GM19455 (cell line): ENCODE measurements at regions not wholly inside any gene's neighbourhood (a gene's known extent, or its start where the extent isn't known, plus 50 kb on each side); places are given as distances from the start of the nearest gene placed in this dataset.

ENCODE experiments used
- ATAC-seq: cut with Tn5 transposase; IDR thresholded peaks from one replicate; pipeline ENCODE4 v1.9.1; 2021; ENCODE audit not compliant: unreplicated experiment

DNA sequence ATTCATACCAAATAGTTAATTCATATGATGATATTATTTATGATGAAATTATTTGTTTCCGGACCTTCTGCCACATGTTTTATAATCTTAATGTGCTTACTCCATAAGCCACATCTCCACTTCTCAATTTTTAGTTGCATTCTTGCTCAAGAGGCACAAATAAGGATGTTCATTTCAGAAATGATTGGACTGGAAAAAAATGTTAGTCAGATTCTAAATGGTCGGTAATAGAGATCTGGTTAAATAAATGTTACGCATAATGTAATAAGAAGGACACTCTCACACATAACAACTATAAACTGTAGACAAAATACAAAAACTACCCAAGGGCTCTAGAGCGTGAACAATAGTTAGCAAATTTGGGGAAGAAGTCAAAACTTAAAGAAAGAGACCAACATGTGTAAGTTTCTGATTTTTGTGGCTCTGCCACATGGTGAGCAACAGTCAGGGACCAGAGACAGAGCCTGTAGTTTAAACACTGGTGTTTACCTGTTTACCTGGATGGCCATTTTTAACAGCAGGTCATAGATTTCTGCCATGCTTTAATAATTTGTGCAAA is 554.3 kb upstream of the CLINT1 start:
- no peak for ATAC-seq

DNA sequence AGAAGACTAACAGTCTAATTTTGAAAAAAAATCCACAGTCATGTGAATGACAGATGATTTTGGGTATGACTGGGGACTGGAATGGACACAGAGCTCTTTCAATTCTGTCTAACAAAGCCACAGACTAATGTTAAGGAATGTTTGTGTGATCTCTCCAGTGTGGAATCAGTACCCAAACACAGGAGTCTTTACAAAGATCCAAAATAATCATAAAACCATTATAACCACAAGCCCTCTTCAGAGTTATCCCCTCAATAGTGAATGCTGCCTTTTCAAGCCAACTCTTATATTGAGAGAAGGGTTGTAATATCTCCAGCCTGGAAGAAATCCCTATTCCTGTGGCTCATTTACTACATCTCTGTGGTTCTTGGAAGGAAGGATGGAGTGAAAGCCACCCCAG is 552.0 kb upstream of the CLINT1 start:
- no peak for ATAC-seq

DNA sequence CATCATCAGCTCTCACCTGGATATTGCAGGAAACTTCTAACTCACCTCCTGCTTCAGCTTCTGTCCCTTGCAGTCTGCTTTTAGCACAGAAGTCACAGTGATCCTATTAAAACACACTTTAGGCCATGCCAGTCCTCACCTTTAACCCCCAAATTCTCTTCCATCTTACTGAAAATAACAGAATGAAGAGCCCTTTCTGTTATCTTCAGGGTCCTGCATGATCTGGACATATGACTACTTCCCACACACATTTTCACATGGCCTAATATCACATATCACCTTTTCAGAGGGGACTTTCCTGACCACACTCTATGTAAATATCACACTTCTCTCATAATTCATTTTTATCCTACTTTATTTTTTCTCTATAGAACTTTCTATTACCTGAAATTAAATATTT is 550.6 kb upstream of the CLINT1 start:
- ATAC-seq: peak; percentile 73

DNA sequence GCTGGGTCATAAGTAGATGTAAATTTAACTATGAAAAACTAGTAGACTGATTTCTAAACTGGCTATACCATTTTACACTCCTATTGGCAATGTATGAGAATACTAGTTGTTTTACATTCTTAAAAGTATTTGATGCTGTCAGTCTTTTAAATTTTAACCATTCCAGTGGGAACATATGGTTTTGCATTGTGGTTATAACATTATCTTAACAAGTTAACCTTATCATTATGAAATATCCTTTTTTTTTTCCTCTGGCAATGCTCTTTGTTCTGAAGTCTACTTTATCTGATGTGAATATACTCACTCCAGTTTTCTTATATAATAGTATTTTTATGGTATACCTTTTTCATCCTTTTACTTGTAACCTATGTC is 548.9 kb upstream of the CLINT1 start:
- no peak for ATAC-seq

DNA sequence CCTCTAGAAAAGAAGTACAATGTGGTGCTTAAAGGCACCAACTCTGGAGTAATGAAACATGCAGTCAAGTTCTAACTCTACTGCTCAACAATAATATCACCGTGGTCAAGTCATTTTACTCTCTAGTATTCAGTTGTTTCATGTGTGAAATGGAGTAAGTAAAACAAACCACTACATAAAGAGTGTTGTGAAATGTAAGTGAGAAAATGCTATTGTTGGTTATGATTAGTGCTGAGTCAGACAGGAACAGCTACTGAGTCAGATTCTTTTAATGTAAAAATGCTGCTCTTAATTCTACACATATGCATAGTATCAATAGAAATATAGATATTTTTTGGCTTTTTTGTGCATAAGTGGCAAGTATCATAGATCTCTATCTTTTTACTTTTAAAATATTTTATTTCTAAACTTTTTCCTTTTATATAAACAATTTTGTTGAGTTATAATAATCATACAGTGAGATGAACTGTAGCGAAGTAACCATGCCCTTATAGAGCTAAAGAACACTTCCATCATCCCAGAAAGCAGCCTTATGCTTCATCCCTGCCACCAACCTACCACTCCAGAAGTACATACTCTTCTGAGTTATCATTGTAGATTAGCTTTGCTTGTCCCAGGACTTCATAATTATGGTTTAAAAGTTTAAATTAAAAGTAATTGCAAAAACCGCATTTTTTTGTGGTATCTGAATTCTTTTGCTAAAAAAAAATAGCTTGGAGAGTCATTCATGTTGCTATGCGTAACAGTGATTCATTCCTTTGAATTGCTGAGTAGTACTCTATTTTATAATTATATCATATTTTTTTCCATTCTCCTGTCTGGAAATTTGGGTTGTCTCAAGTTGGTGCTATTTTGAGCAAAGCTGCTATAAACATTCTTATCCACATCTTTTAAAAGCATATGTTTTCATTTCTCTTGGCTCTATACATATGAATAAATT is 548.2 kb upstream of the CLINT1 start:
- no peak for ATAC-seq

DNA sequence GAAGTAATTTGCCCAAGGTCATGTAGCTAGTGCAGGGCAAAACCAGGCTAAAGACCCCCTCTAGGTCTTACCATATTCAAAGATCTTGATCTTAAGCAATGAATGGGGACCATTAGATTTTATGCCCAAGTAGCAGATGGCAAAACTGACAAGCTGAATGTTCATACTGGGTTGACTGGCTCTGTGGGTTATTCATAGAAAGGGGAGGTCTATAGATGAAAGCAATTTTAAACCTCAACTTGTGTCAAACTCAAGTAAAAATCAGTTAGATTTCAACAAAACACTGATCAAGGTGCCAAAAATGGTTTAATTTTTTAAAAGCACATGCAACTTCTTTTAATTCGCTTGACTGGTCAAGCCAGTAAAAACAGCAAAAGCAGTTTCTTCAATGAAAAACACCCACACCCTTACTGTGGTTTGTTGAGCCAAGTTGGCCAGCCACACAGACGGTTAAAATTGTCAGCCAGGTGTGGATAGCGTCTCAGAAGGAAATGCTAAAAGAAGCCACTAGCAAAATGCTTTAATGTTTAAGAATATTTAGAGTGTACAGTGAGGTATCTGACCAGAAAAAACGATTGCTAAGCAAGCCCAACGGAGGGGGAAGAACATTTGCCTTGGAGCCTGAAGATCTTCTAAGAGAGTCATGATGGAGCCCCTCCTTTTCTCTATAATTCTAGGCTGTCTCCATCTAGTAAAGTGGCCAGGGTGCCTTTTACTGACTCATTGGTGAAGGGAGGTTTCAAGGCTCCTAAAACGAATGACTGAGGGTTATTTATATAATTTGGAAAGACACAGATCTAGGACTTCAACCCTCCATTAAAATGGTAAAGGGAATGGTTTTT is 539.6 kb upstream of the CLINT1 start:
- peak; percentile 79 for ATAC-seq

DNA sequence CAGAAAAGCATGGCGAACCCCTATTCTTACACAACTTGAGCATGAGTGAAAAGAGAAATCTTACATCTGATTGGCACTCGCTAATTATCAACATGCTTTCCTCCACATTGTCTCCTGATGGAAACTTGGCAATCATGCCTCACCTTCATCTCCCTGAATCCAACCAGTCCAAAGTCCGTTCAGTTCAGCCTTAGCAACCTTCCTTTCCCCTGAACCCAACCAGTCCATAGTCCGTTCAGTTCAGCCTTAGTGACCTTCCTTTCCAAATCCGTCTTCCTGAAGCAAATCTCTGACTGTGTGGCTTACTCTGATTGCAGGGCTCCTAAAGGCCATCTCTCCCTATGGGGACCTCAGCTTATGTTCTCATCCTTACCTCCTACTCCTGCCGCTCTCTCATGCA is 538.3 kb upstream of the CLINT1 start:
- no peak for ATAC-seq

DNA sequence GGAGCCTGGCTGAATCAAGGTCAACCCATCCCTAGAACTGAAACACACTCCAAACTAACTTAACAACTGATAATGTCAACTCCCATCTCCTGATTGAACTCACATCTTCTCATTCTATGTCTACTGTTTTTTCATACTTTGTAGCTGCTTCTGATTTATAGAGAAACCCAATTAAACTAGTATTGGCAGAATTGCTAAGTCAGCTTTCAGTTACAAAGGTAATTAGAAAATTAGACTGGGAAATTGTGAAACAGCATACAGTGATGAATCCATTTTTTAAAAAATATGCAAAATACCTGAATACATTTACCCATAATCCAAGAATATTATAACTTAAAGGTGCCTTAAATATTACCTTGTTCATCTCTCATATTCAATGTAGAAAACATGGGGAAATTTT is 535.2 kb upstream of the CLINT1 start:
- no peak for ATAC-seq

DNA sequence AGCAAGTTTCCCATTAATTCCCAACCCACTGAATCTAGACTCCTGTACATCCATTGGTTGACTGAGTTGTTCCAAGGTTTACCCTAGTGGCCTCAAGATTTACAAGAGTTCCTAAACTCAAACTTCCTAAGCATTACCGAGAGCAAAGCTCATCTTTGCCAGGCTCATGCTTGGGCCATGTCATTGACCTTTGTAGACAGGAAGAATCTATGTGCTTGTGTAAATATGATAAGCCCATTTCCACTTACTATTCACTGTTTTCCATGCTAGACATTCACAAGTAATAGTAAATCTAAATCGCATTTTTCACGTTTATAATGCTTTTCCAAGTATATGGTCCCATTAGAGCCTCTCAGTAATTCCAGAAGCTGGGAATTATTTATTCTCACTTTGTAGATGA is 534.5 kb upstream of the CLINT1 start:
- ATAC-seq: no peak

DNA sequence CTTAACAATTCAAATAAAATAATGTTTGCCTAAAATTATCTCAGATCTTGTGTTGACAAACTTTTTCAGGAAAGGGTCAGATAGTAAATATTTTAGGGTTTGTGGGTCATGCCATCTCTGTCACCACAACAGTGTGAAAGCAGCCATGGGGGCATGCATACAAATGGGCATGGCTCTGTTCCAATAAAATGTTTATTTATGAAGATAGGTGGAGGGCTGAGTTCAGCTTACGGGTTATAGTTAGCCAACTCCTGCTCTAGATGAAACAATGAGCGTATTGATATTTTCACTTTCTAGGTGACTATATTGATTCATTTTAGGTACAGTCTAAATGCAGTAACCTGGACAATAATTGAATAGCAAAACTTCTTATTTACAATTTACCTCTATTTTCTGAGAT is 533.8 kb upstream of the CLINT1 start:
- no peak for ATAC-seq

DNA sequence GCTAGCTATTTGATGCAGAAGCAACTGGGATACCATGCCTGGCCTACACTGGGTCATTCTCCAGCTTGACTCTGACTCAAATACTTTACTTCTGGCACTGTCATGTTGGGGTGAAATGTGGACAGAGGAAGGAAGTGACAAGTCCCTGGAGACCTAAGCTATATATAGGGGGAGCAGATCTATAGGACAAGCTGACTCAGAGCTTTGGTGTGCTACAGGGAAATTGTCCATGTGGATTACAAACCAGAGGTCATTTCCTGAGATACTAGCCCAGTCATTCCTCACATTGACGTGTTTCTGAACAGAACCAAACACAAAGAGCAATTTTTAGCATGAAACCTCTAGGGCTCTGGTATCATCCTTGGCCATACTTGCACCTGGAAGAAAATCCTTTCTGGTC is 531.6 kb upstream of the CLINT1 start:
- no peak for ATAC-seq

DNA sequence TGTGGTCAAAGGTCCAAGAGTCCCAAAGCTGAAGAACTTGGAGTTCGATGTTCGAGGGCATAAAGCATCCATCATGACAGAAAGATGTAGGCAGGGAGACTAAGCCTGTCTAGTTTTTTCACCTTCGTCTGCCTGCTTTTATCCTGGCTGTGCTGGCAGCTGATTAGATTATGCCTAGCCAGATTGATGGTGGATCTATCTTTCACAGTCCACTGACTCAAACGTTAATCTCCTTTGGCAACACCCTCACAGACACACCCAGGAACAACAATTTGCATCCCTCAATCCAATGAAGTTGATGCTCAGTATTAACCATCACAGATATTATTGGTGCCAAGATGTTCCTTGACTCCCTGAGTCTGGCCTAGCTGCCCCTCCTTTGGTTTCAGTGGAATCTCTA is 530.8 kb upstream of the CLINT1 start:
- ATAC-seq: no peak

DNA sequence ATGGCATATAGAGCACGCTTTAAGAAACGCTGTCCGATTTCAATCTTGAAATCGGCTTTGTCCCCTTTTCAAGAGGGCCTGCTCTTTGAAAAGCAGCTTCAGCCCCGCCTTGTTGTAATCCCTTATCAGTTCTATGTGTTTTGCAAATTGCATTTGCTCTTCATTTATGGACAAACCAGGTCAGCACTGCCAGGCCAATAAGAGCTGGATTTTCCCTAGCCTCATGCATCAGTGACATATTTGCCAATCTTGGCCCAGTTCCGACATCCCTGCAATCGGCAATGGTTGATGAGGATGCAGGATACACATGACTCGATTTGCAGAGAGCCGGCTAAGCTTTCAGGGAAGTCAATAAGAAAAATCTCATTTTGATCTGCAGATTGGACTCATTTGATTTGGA is 529.1 kb upstream of the CLINT1 start:
- ATAC-seq: no peak

DNA sequence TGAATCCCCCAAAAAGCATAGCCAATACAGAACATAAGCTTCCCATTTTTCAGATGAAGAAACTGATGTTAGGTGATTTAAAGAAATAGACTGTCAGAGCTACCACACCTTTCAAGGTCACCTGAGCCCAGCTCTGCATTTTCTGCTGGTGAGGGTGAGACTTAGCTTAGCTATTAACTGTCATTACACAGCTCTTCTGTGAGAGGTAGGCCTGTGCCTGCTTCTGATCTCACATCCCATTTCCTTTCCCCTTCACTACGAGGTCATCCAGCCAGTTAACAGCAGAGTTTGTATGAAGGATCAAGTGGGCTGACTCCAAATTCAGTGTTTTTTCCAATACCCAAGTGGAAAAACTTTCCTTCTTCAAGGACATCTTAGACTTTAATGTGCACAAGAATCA is 528.6 kb upstream of the CLINT1 start:
- ATAC-seq: no peak

DNA sequence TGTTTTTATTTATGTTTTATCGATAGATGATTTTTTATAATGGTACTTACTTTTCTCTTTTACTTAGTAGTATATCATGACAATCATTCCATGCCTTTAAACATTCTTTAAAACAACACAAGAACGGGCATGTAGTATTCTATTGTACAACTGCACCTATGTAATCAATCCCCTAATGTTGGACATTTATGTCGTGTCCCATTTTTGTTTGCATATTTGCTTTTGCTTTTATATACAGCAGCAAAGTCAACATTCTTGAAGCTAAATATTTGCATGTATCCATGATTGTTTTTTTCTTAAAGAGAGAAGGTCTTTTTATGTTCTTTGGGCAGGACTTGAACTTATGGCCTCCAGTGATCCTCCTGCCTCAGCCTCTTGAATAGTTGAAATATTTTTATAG is 527.0 kb upstream of the CLINT1 start:
- ATAC-seq: no peak

DNA sequence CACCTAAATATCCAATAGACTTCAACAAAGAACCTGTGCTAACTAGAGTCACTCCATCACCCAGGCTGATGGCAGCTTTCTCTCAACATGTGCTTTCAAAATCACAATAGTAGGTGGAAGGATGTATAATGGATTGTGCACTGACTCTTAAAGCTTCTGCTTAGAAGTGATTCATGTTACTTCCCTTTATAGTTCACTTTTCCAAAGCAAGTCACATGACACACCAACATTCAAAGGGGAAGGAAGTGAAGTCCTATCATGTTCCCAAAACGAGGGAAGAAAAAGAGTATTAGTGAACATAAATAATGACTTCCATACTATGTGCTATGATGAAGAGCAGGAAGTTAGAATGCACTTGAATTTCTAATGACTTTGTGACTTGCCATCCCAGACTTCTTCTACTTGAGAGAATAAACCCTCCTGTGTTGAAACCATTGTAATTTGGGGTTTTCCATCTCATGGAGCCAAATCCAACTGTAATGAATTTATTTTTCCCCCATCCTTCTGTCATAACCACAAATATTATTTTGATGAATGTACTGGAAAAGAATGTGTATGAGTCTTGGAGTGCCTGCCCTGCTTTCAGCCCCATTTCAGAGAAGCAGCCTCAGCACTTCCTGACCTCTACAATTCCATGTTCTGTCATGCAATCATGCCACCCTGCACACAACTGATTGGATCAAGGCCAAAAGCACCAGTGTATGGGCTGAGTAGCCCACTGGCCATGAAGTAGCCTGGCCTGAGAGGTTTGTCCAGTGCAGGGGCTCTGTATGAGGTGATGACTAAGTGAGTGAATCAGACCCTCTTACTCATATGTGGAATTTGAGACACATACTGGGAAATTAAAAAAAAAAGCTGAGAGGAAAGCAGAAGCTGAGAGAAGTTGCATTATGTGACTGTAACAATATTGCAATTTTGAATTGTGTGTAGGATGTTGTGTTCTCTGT is 525.9 kb upstream of the CLINT1 start:
- no peak for ATAC-seq

DNA sequence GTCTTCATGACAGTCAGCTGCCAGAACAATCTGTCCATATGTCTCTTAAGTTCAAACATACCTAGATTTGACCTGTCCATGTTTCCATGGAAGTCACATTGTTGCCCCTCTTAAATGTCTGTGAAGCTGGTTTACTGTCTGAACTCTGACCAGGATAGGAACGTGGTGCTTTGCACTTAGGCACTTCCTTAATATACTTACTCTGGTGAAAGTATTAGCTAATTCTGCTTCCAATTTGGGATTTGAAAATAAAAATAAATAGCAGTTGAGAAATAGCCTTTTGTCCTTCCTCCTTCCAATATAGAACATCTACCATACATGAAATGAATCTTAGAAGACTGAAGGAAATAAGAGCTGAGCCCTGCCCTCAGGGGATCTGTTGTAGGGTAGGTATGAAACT is 524.5 kb upstream of the CLINT1 start:
- ATAC-seq: no peak

DNA sequence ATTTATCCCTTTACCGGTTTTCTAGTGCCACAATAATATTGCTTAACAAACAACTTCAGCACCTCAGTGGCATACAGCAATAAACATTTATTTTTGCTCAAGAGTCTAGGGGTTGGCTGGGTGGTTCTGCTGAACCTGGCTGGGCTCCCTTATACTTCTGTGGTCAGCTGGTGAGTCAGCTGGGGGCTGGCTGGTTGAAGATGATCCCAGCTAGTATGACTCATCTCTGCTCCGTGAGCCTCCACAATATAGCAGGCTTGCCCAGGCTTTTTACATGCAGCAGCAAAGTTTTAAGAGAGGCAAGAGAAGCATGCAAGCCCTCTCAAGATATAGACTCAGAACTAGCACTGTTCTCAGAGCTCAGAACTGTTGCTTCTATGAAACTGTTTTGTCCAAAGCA is 523.5 kb upstream of the CLINT1 start:
- peak; percentile 83 for ATAC-seq

DNA sequence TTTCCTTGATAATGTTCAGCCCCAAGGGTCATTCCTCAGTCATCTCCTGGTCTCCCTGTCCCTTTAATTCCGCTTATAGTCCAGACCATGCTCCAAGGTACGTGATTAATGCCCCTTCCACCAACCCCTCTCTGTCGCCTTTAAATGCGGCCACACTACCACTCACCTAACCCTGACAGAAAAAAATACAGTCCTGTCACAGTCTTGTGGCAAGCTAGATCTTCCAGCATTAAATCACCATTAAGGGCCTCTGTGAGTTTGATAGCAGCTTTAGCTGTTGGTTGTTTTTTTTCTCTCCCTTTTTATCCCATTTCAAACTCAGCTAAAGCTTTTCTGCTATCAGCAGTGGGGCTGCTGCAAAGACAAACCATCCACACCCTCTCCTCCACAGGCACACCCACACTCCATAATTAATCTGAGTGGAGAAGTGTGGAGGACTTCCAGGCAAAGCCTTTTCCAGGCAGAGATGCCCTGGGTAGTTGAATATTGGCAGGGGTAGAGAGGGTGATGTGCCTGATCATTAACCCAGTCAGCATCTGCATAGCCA is 522.7 kb upstream of the CLINT1 start:
- no peak for ATAC-seq

DNA sequence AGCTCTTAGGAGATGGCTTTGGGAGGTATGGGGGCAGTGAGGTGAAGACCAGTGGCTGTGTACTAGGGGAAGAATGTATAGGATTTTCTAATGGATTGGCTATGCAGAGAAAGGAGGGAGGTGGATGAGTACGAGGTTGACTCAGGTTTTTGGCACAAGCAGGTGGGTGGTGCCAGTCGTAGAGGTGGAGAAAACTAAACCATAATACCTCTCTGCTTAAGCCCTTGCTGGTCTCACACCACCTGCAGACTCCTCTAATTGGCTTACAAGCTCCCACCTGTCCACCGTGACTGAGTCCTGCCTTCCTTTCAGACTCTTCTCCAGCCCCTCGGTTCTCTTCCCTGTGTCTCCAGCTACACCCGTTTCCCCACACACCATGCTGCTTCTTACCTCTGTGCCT is 521.7 kb upstream of the CLINT1 start:
- no peak for ATAC-seq

DNA sequence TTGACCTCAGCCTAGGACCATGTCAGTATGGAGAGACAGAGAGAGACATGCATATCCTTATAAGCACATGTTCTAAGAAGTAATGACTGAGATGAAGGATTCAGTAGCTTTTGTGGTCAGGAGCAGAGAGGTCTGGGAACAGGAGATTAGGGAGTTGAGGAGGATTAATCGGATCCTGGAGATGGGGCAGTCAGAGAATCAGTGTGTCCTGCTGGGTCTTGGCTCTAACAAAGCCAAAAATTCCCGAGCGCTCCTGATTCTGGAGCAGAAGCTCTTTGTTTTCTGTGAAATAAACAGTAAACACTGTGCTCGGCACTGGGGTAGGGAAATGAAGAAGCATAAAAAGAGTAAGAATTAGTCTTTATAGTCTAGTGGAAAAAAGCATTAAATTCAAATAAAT is 520.0 kb upstream of the CLINT1 start:
- no peak for ATAC-seq
